Loucy (cell line): ENCODE measurements at regions not wholly inside any gene's neighbourhood (a gene's known extent, or its start where the extent isn't known, plus 50 kb on each side); places are given as distances from the start of the nearest gene placed in this dataset.
A peak's percentile ranks its signal among the peaks of the same experiment; 100 is the strongest.

Source experiments
- H2AFZ ChIP-seq: fragments of 200-600 bp; sonication (generic); 2 replicates; pipeline ENCODE4 v1.6.0; 2016; ENCODE audit warnings: antibody characterized with exemption, mild to moderate bottlenecking, low read length, moderate library complexity
- H3F3A ChIP-seq: fragments of 200-600 bp; 2 replicates; pipeline ENCODE4 v1.6.0; 2016; ENCODE audit warnings: antibody characterized with exemption, low read depth, mild to moderate bottlenecking
- H3K27me3 ChIP-seq: fragments of 200-600 bp; sonication (generic); 2 replicates; pipeline ENCODE4 v1.6.1; 2014; ENCODE audit warnings: low read length, mild to moderate bottlenecking; ENCODE audit not compliant: insufficient read depth, poor library complexity, severe bottlenecking
- H3K36me3 ChIP-seq: fragments of 200-600 bp; sonication (generic); 2 replicates; pipeline ENCODE4 v1.6.1; 2016; ENCODE audit warnings: low read length; ENCODE audit not compliant: insufficient read depth
- H3K4me1 ChIP-seq: fragments of 200-600 bp; sonication (generic); 2 replicates; pipeline ENCODE4 v1.5.1; 2014; ENCODE audit warnings: low read length, mild to moderate bottlenecking; ENCODE audit not compliant: insufficient read depth, poor library complexity, severe bottlenecking
- H3K4me2 ChIP-seq: fragments of 200-600 bp; sonication (generic); 2 replicates; pipeline ENCODE4 v1.6.0; 2014; ENCODE audit warnings: antibody characterized with exemption, low read length, low read depth, mild to moderate bottlenecking; ENCODE audit not compliant: poor library complexity, severe bottlenecking
- H3K4me3 ChIP-seq: fragments of 200-600 bp; sonication (generic); 2 replicates; pipeline ENCODE4 v1.5.1; 2014; ENCODE audit warnings: low read length, mild to moderate bottlenecking, mixed read lengths; ENCODE audit not compliant: poor library complexity, severe bottlenecking
- H3K79me2 ChIP-seq: fragments of 200-600 bp; sonication (generic); 2 replicates; pipeline ENCODE4 v1.6.1; 2014; ENCODE audit warnings: low read length; ENCODE audit not compliant: insufficient read depth
- H3K9ac ChIP-seq: fragments of 200-600 bp; sonication (generic); 2 replicates; pipeline ENCODE4 v1.6.0; 2014; ENCODE audit warnings: mild to moderate bottlenecking, low read depth, low read length, moderate library complexity; ENCODE audit not compliant: poor library complexity, severe bottlenecking
- H3K9me2 ChIP-seq: fragments of 200-600 bp; sonication (generic); replicated peaks from 2 replicates; pipeline ENCODE4 v1.6.1; 2016; ENCODE audit warnings: low read depth, low read length, mixed read lengths
- H3K9me3 ChIP-seq: fragments of 200-600 bp; sonication (generic); 2 replicates; pipeline ENCODE4 v1.6.1; 2014; ENCODE audit warnings: mild to moderate bottlenecking, antibody characterized with exemption, low read length, low read depth; ENCODE audit not compliant: insufficient read depth
- H4K20me1 ChIP-seq: fragments of 200-600 bp; sonication (generic); 2 replicates; pipeline ENCODE4 v1.6.0; 2014; ENCODE audit warnings: antibody characterized with exemption, low read length, mild to moderate bottlenecking; ENCODE audit not compliant: insufficient read depth, poor library complexity, severe bottlenecking
- CTCF ChIP-seq: fragments of 200-600 bp; sonication (generic); conservative IDR thresholded peaks from 2 replicates; pipeline ENCODE4 v1.5.1; 2014; ENCODE audit warnings: mild to moderate bottlenecking, antibody characterized with exemption, low read length
- EZH2phosphoT487 ChIP-seq: fragments of 200-600 bp; IDR thresholded peaks from 2 replicates; pipeline ENCODE4 v1.6.1; 2018; ENCODE audit warnings: antibody characterized with exemption, mild to moderate bottlenecking, moderate library complexity, borderline replicate concordance

DNA sequence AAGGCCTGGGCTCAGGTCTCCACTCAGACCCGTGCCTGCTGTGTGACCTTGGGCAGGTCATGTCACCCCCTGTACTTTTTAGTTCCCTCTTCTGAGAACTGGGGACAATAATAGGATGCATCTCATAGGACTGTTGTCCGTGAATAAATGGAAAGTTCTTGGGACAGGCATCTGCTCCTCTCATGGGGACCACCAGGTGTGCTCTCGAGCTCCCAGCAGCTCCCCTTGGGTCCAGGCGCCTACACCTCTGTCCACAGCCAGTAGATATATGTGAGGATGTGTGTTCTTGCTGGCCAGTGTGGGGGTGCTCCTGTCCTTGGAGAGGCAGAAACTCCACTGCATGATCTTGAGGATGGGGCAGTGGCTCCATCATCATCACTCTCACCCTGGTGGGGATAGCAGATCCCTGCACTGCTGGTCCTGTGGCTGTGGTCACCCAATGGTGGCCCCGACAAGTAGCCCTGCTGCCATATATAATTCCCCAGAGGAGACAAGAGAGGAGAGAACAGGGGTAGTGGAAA lies 257.6 kb upstream of the TLE3 start:
- no peaks in the 10 kb centered on the region for H3F3A ChIP-seq
- no peaks in the 10 kb centered on the region for H3K4me1 ChIP-seq
- H3K79me2 ChIP-seq, result no peaks in the 10 kb centered on the region
- TF ChIP-seq CTCF (peak; percentile 50), EZH2phosphoT487 (no peak)
- no peak overlapping the region for H3K9ac ChIP-seq
- no peaks in the 10 kb centered on the region for H3K36me3 ChIP-seq
- H4K20me1 ChIP-seq, result no peaks in the 10 kb centered on the region
- no peak overlapping the region for H3K4me2 ChIP-seq
- no peak overlapping the region for H2AFZ ChIP-seq
- H3K9me2 ChIP-seq, result no peaks in the 10 kb centered on the region
- H3K4me3 ChIP-seq, result no peak overlapping the region
- no peaks in the 10 kb centered on the region for H3K9me3 ChIP-seq
- H3K27me3 ChIP-seq, result no peaks in the 10 kb centered on the region

GRCh38 chr15:70354346-70354905 lies 256.7 kb upstream of the TLE3 start:
- H3K9me2 ChIP-seq, result no peaks in the 10 kb centered on the region
- no peak for TF ChIP-seq CTCF
- no peak for TF ChIP-seq EZH2phosphoT487
- H3K36me3 ChIP-seq, result no peaks in the 10 kb centered on the region
- no peaks in the 10 kb centered on the region for H3K9me3 ChIP-seq
- no peaks in the 10 kb centered on the region for H3F3A ChIP-seq
- no peaks in the 10 kb centered on the region for H4K20me1 ChIP-seq
- H3K27me3 ChIP-seq, result no peaks in the 10 kb centered on the region
- no peaks in the 10 kb centered on the region for H3K4me1 ChIP-seq
- no peak overlapping the region for H2AFZ ChIP-seq
- no peak overlapping the region for H3K4me3 ChIP-seq
- H3K79me2 ChIP-seq, result no peaks in the 10 kb centered on the region
- no peak overlapping the region for H3K4me2 ChIP-seq
- H3K9ac ChIP-seq, result no peak overlapping the region

DNA sequence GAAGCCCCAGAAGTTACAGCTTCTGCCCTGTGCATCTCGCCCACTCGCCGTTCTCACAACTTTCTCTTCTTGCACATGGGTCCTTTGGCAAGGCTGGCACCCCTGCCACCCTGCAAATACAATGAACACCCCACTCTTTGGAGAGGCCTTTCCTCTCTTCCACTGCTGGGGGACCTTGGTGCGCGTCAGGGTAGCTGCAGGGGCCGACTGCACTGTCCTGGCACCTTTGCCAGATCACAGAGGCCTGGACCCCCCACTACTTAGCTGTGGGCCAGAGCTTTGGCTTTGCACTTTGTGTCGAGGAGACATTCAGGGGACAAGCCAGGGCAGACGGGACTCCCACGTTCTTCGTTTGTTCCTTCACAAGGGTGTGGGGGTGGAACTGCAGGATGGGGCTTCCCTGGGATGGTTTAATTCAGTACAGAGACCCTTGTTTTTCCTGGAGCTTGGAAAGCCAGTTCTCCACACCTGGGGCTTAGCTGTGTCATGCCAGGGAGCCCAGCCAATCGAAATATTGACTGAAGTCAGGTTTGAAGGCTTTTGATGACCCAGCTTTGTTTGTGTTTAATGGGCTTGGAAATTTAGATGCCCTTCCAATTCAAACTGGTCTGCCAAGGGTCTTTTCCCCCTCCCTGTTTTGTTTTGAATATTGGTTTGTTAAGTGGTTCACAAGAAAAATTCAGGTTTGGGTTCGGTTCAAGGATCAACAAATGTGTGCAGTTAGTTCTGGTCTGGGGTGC lies 256.1 kb upstream of the TLE3 start:
- H2AFZ ChIP-seq, result no peak overlapping the region
- H3K4me2 ChIP-seq, result no peak overlapping the region
- H3K4me3 ChIP-seq, result no peak overlapping the region
- no peaks in the 10 kb centered on the region for H3F3A ChIP-seq
- no peaks in the 10 kb centered on the region for H3K9me2 ChIP-seq
- no peaks in the 10 kb centered on the region for H4K20me1 ChIP-seq
- no peak overlapping the region for H3K9ac ChIP-seq
- H3K4me1 ChIP-seq, result no peaks in the 10 kb centered on the region
- H3K9me3 ChIP-seq, result no peaks in the 10 kb centered on the region
- TF ChIP-seq EZH2phosphoT487 (no peak), CTCF (no peak)
- H3K27me3 ChIP-seq, result no peaks in the 10 kb centered on the region
- H3K79me2 ChIP-seq, result no peaks in the 10 kb centered on the region
- no peaks in the 10 kb centered on the region for H3K36me3 ChIP-seq
